CD14-positive monocyte (primary cell): ENCODE measurements at regions not wholly inside any gene's neighbourhood (a gene's known extent, or its start where the extent isn't known, plus 50 kb on each side); places are given as distances from the start of the nearest gene placed in this dataset.

ENCODE experiments used
- DNase-seq, 3 donors: peaks; one replicate each; pipeline ENCODE4 v3.0.0-alpha.2; 2011 to 2022
- H2AFZ ChIP-seq: 2 replicates; pipeline ENCODE4 v1.6.0; 2012; ENCODE audit warnings: mild to moderate bottlenecking, low read depth, low read length, inconsistent platforms; ENCODE audit not compliant: insufficient read depth, poor library complexity, severe bottlenecking
- H3K27ac ChIP-seq, 2 donors: 1 replicate in 1 of 2; 2 replicates in 1 of 2; pipeline ENCODE4 v1.5.1; 2012 to 2013; ENCODE audit warnings: low read length in 2 of 2, control low read depth in 1 of 2, inconsistent platforms in 1 of 2, low read depth in 1 of 2, mild to moderate bottlenecking in 1 of 2
- H3K27me3 ChIP-seq, 2 donors: one replicate each; pipeline versions ENCODE4 v1.6.0 to v1.6.1; 2011 to 2013; ENCODE audit warnings: low read length in 2 of 2; ENCODE audit not compliant: control insufficient read depth in 2 of 2, insufficient read depth in 2 of 2
- H3K36me3 ChIP-seq, 2 donors: replicated peaks in 1 of 2; 1 replicate in 1 of 2; 2 replicates in 1 of 2; pipeline versions ENCODE4 v1.5.1 to v1.6.1; 2012 to 2013; ENCODE audit warnings: low read length in 2 of 2, control low read depth in 1 of 2, inconsistent platforms in 1 of 2, mild to moderate bottlenecking in 1 of 2; ENCODE audit not compliant: insufficient read depth in 2 of 2, control insufficient read depth in 1 of 2
- H3K4me1 ChIP-seq, 2 donors: 1 replicate in 1 of 2; 2 replicates in 1 of 2; pipeline versions ENCODE4 v1.5.1 to v1.6.1; 2012 to 2013; ENCODE audit warnings: low read length in 2 of 2, control low read depth in 1 of 2, inconsistent platforms in 1 of 2, mild to moderate bottlenecking in 1 of 2, moderate library complexity in 1 of 2; ENCODE audit not compliant: insufficient read depth in 2 of 2, control insufficient read depth in 1 of 2
- H3K4me2 ChIP-seq: replicated peaks from 2 replicates; pipeline ENCODE3; 2012; ENCODE audit warnings: low read length, moderate library complexity, mild to moderate bottlenecking; ENCODE audit not compliant: poor library complexity, severe bottlenecking; ENCODE audit errors: extremely low read depth
- H3K4me3 ChIP-seq, 3 experiments: fragments of 200-600 bp in 1 of 3; sonication (generic) in 1 of 3; replicated peaks in 1 of 3; 1 replicate in 2 of 3; 2 replicates in 1 of 3; pipeline ENCODE4 v1.5.1; 2011 to 2013; ENCODE audit warnings: low read length in 3 of 3, mild to moderate bottlenecking in 3 of 3, control low read depth in 2 of 3, low read depth in 2 of 3, inconsistent platforms in 1 of 3, moderate library complexity in 1 of 3
- H3K79me2 ChIP-seq: 2 replicates; pipeline ENCODE4 v1.6.0; 2012; ENCODE audit warnings: mild to moderate bottlenecking, control low read depth, inconsistent platforms, low read length, moderate library complexity; ENCODE audit not compliant: insufficient read depth
- H3K9ac ChIP-seq: 2 replicates; pipeline ENCODE4 v1.6.0; 2017; ENCODE audit warnings: low read length, mild to moderate bottlenecking; ENCODE audit not compliant: insufficient read depth, poor library complexity, severe bottlenecking
- H3K9me3 ChIP-seq, 2 donors: replicated peaks in 1 of 2; 1 replicate in 1 of 2; 2 replicates in 1 of 2; pipeline versions ENCODE4 v1.5.1 to v1.6.1; 2012 to 2013; ENCODE audit warnings: low read length in 2 of 2, control low read depth in 1 of 2; ENCODE audit not compliant: control insufficient read depth in 1 of 2, insufficient read depth in 1 of 2
- H4K20me1 ChIP-seq: 2 replicates; pipeline ENCODE4 v1.6.0; 2012; ENCODE audit warnings: mild to moderate bottlenecking, low read length, control low read depth, moderate library complexity; ENCODE audit not compliant: insufficient read depth
- H3K27ac Mint-ChIP-seq, 7 donors: one replicate each; pipeline ENCODE4 v1.8.0; 2020; ENCODE audit warnings: mild to moderate bottlenecking in 7 of 7, mixed read lengths in 7 of 7, moderate library complexity in 6 of 7, inconsistent platforms in 2 of 7
- H3K27me3 Mint-ChIP-seq, 3 donors: one replicate each; pipeline ENCODE4 v1.8.0; 2021 to 2022; ENCODE audit warnings: low read depth in 3 of 3, mild to moderate bottlenecking in 3 of 3, mixed read lengths in 3 of 3, moderate library complexity in 3 of 3, inconsistent platforms in 1 of 3
- H3K36me3 Mint-ChIP-seq, 2 donors: one replicate each; pipeline ENCODE4 v1.8.0; 2020; ENCODE audit warnings: mixed read lengths in 2 of 2, inconsistent platforms in 1 of 2, mild to moderate bottlenecking in 1 of 2
- H3K4me1 Mint-ChIP-seq: one replicate; pipeline ENCODE4 v1.8.0; 2020; ENCODE audit warnings: mild to moderate bottlenecking, mixed read lengths
- H3K4me3 Mint-ChIP-seq, 2 donors: one replicate each; pipeline ENCODE4 v1.8.0; 2020; ENCODE audit warnings: mild to moderate bottlenecking in 2 of 2, mixed read lengths in 2 of 2, moderate library complexity in 1 of 2
- H3K9me3 Mint-ChIP-seq, 7 donors: one replicate each; pipeline ENCODE4 v1.8.0; 2020 to 2022; ENCODE audit warnings: mixed read lengths in 7 of 7, mild to moderate bottlenecking in 6 of 7, moderate library complexity in 6 of 7, inconsistent platforms in 2 of 7
- CTCF ChIP-seq: fragments of 200-600 bp; IDR thresholded peaks from one replicate; pipeline ENCODE4 v1.8.0; 2022; ENCODE audit warnings: antibody characterized with exemption, mild to moderate bottlenecking
- WGBS: methylation state at CpG from one replicate; pipeline ENCODE4 v1.1.5; 2013; ENCODE audit warnings: missing lambda C conversion rate; ENCODE audit not compliant: insufficient coverage; 5-methylcytosine and 5-hydroxymethylcytosine counted together
- intact Hi-C, 2 donors: fragments of 100-400 bp; cut with micrococcal nuclease; formaldehyde crosslinking; loops; one replicate each; pipeline versions ENCODE4 v1.15.0 to v1.15.1; 2023

- no peaks in the 10 kb centered on the region for H4K20me1 ChIP-seq
- DNase-seq: no peak
- H3K9ac ChIP-seq: no peak overlapping the region
- no peak overlapping the region for H3K27ac Mint-ChIP-seq
- no peak for TF ChIP-seq CTCF
- H3K9me3 ChIP-seq: peaks cover 0 to 4% of the 10 kb centered on the region in 2 donors
- H3K4me3 ChIP-seq: no peak overlapping the region
- H3K4me1 ChIP-seq: no peaks in the 10 kb centered on the region
- H3K36me3 ChIP-seq: no peaks in the 10 kb centered on the region
- no peaks in the 10 kb centered on the region for H3K4me1 Mint-ChIP-seq
- H3K9me3 Mint-ChIP-seq: peaks cover 0 to 9% (median 8%) of the 10 kb centered on the region in 7 donors
- no peak overlapping the region for H3K4me3 Mint-ChIP-seq
- 96% methylated on average over 4 of the region's 6 CpGs for WGBS
- H3K79me2 ChIP-seq: no peaks in the 10 kb centered on the region
- H3K27ac ChIP-seq: no peak overlapping the region
- no peaks in the 10 kb centered on the region for H3K36me3 Mint-ChIP-seq
- H2AFZ ChIP-seq: no peak overlapping the region
- H3K27me3 ChIP-seq: no peaks in the 10 kb centered on the region
- peaks cover 0 to 3% (median 0%) of the 10 kb centered on the region in 3 donors for H3K27me3 Mint-ChIP-seq
- no peak overlapping the region for H3K4me2 ChIP-seq
- intact Hi-C loops: no loop called here
Observed at GRCh38 chr3:148021381-148021780, 612.2 kb downstream of the ZIC1 start.

- Mint-ChIP-seq H3K36me3 (no peaks in the 10 kb centered on the region), H3K4me3 (no peak overlapping the region), H3K27ac (no peak overlapping the region), H3K27me3 (no peaks in the 10 kb centered on the region), H3K4me1 (no peaks in the 10 kb centered on the region), H3K9me3 (peaks cover 0 to 6% (median 5%) of the 10 kb centered on the region in 7 donors)
- Histone ChIP-seq H3K9ac (no peak overlapping the region), H3K9me3 (no peaks in the 10 kb centered on the region), H3K4me2 (no peak overlapping the region), H3K36me3 (no peaks in the 10 kb centered on the region), H2AFZ (no peak overlapping the region), H3K27me3 (no peaks in the 10 kb centered on the region), H3K27ac (no peak overlapping the region), H4K20me1 (no peaks in the 10 kb centered on the region), H3K79me2 (no peaks in the 10 kb centered on the region), H3K4me1 (no peaks in the 10 kb centered on the region), H3K4me3 (no peak overlapping the region)
- intact Hi-C loops: no loop called here
- TF ChIP-seq CTCF: no peak
- no peak for DNase-seq
- WGBS: 89% methylated on average over 3 of the region's 6 CpGs
Observed at GRCh38 chr3:148023994-148024393, 614.8 kb downstream of the ZIC1 start.
